ENCODE measurements at regions not wholly inside any gene's neighbourhood (a gene's known extent, or its start where the extent isn't known, plus 50 kb on each side); places are given as distances from the start of the nearest gene placed in this dataset.

DNA sequence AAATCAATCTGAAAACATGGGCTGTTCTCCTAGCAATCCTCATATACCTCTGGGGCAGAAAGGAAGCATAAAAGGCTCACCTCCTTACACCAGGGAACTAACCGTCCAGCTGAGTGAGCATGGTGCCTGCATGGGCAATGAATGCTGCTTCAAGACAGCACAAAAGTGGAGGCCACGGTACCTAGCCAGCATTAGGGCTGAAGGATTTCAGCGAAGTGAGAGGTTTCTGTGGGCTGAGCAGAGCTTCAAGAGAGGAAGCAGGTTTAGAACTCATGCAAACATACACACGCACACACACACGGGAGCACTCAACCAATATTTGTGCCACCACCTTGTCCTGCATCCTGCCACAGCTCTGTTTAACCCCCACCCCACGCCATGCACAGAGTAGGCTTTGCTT, 838.5 kb upstream of the TMEM132C start:
- H3K4me3 ChIP-seq (ENCODE audit: low read length) = no peak overlapping the region
- no peak for DNase-seq (ENCODE audit: low read depth)
- TF ChIP-seq, protein P1, sequence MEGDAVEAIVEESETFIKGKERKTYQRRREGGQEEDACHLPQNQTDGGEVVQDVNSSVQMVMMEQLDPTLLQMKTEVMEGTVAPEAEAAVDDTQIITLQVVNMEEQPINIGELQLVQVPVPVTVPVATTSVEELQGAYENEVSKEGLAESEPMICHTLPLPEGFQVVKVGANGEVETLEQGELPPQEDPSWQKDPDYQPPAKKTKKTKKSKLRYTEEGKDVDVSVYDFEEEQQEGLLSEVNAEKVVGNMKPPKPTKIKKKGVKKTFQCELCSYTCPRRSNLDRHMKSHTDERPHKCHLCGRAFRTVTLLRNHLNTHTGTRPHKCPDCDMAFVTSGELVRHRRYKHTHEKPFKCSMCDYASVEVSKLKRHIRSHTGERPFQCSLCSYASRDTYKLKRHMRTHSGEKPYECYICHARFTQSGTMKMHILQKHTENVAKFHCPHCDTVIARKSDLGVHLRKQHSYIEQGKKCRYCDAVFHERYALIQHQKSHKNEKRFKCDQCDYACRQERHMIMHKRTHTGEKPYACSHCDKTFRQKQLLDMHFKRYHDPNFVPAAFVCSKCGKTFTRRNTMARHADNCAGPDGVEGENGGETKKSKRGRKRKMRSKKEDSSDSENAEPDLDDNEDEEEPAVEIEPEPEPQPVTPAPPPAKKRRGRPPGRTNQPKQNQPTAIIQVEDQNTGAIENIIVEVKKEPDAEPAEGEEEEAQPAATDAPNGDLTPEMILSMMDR (conservative IDR thresholded peaks at IDR 0.05; ENCODE audit: low read length) = no peak

DNA sequence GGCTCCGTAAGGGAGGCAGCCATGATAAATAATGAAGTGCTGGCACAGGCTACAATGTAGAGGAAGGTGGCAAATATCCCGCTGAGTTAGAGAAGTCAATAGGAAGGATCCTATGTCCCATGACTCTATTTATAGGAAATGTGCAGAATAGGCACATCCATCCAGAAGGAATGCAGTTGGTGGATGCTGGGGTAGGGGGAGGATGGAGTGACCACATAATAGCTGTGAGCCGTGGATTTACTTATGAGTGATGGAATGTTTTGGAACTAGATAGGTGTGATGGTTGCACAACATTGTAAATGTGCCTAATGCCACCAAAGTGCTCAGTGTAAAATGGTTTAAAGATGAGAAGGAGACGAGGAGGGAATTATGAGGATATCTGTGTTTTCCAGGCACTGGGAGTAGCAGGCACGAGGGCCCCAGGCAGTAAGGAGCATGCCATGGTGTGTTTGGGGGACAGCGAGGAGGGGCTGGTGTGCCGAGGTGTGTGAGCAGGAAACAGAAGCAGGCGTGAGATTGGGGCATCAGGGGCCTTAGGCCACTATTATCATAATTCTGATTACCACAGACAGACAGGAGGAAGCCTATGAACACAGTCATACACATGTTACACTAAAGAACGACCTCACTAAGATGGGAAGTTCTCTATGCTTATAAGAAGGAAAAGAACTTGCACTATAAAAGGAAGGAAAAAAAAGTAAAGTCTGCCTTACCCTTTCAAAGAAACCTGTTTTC, 837.3 kb upstream of the TMEM132C start:
- TF ChIP-seq, protein P1 (conservative IDR thresholded peaks at IDR 0.05; ENCODE audit: low read length) = no peak
- DNase-seq (ENCODE audit: low read depth) = no peak
- no peak overlapping the region for H3K4me3 ChIP-seq (ENCODE audit: low read length)

DNA sequence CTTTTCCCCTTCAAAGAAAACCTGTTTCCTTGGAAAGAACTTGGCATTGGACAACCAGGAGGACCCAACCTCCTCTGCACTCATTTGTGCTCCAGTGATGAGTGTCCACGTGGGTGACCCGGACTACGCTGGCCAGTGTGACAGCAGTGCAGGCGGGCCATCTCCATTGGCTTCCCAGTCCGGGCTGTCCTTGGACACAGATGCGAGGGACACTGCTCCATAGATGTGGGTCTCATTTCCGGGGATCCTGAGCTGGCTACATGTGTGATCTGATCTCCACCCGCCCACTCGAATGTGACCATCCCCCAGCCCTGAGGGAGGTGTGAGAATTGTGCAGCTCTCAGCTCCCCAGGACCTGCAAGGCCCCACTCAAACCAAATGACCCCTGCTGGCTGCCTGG, 836.6 kb upstream of the TMEM132C start:
- TF ChIP-seq, protein P1 (conservative IDR thresholded peaks at IDR 0.05; ENCODE audit: low read length) = no peak
- no peak for DNase-seq (ENCODE audit: low read depth)
- H3K4me3 ChIP-seq (ENCODE audit: low read length) = no peak overlapping the region

DNA sequence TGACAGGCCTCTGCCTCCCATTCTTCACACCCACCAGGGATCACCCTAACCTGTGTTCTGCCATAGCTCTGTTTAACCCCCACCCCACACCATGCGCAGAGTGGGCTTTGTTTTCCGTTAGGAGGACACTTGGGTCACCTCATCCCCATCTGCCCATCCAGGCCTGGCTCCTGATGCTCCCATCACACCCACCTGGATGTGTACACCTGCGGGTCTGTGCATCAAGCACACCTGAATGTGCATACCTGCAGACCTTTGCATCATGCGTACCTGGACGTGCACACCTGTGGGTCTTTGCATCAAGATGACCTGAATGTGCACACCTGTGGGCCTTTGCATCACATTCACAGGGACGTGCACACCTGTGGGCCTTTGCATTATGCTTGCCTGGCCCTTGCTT, 835.8 kb upstream of the TMEM132C start:
- TF ChIP-seq, protein P1 (conservative IDR thresholded peaks at IDR 0.05; ENCODE audit: low read length) = no peak
- no peak overlapping the region for H3K4me3 ChIP-seq (ENCODE audit: low read length)
- no peak for DNase-seq (ENCODE audit: low read depth)

DNA sequence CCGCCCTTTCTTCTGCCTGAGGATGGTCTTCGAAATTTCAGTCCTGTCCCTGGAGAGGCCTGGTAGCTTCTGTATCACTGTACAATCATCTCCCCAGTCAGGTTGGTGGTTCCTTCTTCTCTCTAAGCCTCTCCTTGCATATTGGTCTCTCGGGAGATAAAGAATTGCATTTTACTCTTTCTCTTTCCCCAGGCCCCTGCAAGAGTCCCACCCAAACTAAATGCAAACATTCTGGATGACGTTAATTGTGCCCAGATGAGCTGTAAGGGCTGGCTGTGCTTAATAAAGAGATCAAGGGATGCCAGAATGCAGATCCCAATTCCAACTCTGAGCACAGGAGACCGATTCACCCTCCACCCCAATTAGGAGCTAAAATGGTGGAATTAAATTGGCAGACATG, 835.4 kb upstream of the TMEM132C start:
- TF ChIP-seq, protein P1 (conservative IDR thresholded peaks at IDR 0.05; ENCODE audit: low read length) = no peak
- H3K4me3 ChIP-seq (ENCODE audit: low read length) = no peak overlapping the region
- DNase-seq (ENCODE audit: low read depth) = no peak

DNA sequence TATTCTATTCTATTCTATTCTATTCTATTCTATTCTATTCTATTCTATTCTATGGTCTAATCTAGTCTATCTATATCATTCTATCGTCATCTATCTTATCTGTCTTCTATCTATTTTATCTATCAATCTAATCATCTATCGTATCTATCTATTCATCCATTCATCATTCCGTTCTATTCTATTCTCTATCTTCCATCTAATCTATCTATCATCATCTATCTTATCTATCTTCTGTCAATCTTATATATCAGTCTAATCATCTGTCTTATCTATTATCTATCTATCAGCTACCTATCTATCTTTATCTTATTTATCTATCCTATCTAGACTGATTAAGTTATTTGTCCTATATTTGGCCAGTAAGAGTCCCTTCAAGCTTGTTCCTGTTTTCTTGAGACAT, 831.5 kb upstream of the TMEM132C start:
- TF ChIP-seq, protein P1 (conservative IDR thresholded peaks at IDR 0.05; ENCODE audit: low read length) = no peak
- H3K4me3 ChIP-seq (ENCODE audit: low read length) = no peak overlapping the region
- no peak for DNase-seq (ENCODE audit: low read depth)

DNA sequence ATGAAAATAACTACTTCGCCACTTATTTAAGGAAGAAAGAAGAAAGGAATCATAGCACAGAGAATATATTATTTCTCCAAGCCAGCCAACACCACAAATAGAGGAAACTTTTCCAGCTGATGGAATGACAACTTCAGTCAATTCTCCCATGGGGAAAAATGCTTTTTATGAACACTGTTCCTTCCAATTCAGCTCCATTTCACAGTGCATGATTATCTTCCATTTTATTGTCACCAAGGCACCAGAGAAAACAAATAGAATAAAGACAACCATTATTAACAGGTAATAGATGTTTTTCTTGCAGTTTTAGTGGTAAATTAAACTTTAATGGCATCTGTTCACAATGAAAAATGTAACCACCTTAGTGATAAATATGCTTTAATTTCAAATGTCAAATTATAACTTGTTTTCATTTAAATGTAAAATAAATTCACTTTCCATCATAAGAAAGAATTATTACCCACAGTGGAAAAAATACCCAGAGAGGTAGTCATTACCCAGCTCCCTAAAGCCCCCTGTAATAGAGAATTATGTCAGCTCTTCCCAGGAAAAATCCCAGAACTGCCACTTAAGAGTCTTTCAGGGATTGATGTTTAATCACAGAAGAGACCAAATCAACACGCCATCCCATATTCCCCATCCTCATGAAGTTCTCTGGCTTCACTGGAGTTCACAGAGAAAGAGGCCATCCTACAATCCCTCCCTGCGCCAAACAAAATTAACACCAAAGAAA, 828.3 kb upstream of the TMEM132C start:
- DNase-seq (ENCODE audit: low read depth) = no peak
- TF ChIP-seq, protein P1 (conservative IDR thresholded peaks at IDR 0.05; ENCODE audit: low read length) = no peak
- no peak overlapping the region for H3K4me3 ChIP-seq (ENCODE audit: low read length)

All from AG10803 (cell line).